IMR-90 (cell line): ENCODE measurements at regions not wholly inside any gene's neighbourhood (a gene's known extent, or its start where the extent isn't known, plus 50 kb on each side); places are given as distances from the start of the nearest gene placed in this dataset.

Experiments used
- BHLHE40 ChIP-seq: fragments of 150-350 bp; IDR thresholded peaks from 2 replicates; pipeline ENCODE4 v1.6.1; 2016; ENCODE audit warnings: mild to moderate bottlenecking, low read depth, low read length
- CTCF ChIP-seq: conservative IDR thresholded peaks from 2 replicates; pipeline ENCODE4 v1.5.1; 2012; ENCODE audit warnings: mild to moderate bottlenecking, low read depth, low read length, improper control_type of control experiment
- FOS ChIP-seq: fragments of 150-350 bp; IDR thresholded peaks from 2 replicates; pipeline ENCODE4 v1.6.1; 2016; ENCODE audit warnings: low read depth, low read length
- USF2 ChIP-seq: fragments of 150-350 bp; IDR thresholded peaks from 2 replicates; pipeline ENCODE4 v1.6.1; 2017; ENCODE audit warnings: mild to moderate bottlenecking, antibody characterized with exemption, low read length, low read depth

GRCh38 chr5:25339541-25339940 is 694.8 kb upstream of the CDH10 start:
- no peak for TF ChIP-seq USF2
- TF ChIP-seq BHLHE40: no peak
- TF ChIP-seq CTCF: no peak
- no peak for TF ChIP-seq FOS
